PFSK-1 (cell line): ENCODE measurements at regions not wholly inside any gene's neighbourhood (a gene's known extent, or its start where the extent isn't known, plus 50 kb on each side); places are given as distances from the start of the nearest gene placed in this dataset.

ENCODE experiments used
- FOXP2 ChIP-seq: optimal IDR thresholded peaks from 2 replicates; pipeline ENCODE3; 2011; ENCODE audit warnings: borderline replicate concordance, control low read depth, inconsistent platforms; ENCODE audit not compliant: insufficient read depth; ENCODE audit errors: extremely low read length, extremely low read depth
- POLR2AphosphoS5 ChIP-seq: IDR thresholded peaks from 2 replicates; pipeline ENCODE4 v1.6.1; 2012; ENCODE audit warnings: low read depth, mild to moderate bottlenecking, control low read depth, low read length, moderate library complexity
- REST ChIP-seq, 2 experiments: IDR thresholded peaks; 2 replicates each; pipeline versions ENCODE4 v1.6.1 to v1.8.0; 2011 to 2012; ENCODE audit warnings: low read depth in 2 of 2, low read length in 2 of 2, control low read depth in 1 of 2, inconsistent platforms in 1 of 2, mild to moderate bottlenecking in 1 of 2, moderate library complexity in 1 of 2; ENCODE audit not compliant: insufficient read depth in 1 of 2
- SIN3A ChIP-seq: IDR thresholded peaks from 2 replicates; pipeline ENCODE4 v1.6.1; 2012; ENCODE audit warnings: mild to moderate bottlenecking, low read length, moderate library complexity, borderline replicate concordance; ENCODE audit not compliant: insufficient read depth
- TAF1 ChIP-seq: IDR thresholded peaks from 2 replicates; pipeline ENCODE4 v1.6.1; 2012; ENCODE audit warnings: low read length, control low read depth, borderline replicate concordance; ENCODE audit not compliant: insufficient read depth

GRCh38 chr9:91156451-91157234 lies 205.1 kb downstream of the AUH start:
- TF ChIP-seq POLR2AphosphoS5 (no peak), FOXP2 (no peak), SIN3A (no peak), REST (IDR thresholded peaks at IDR 0.05; ENCODE audit: insufficient read depth in 1 of 2, low read depth in 2 of 2, low read length in 2 of 2) (no peak), TAF1 (no peak)

- TF ChIP-seq SIN3A (no peak), POLR2AphosphoS5 (no peak), REST (IDR thresholded peaks at IDR 0.05; ENCODE audit: insufficient read depth in 1 of 2, low read depth in 2 of 2, low read length in 2 of 2) (no peak), TAF1 (no peak), FOXP2 (no peak)
Observed at GRCh38 chr9:91157883-91158282, 203.8 kb downstream of the AUH start.

- TF ChIP-seq FOXP2 (no peak), POLR2AphosphoS5 (no peak), SIN3A (no peak), TAF1 (no peak), REST (IDR thresholded peaks at IDR 0.05; ENCODE audit: insufficient read depth in 1 of 2, low read depth in 2 of 2, low read length in 2 of 2) (no peak)
Observed at GRCh38 chr9:91158286-91158685, 203.4 kb downstream of the AUH start.

- TF ChIP-seq FOXP2 (no peak), TAF1 (no peak), REST (IDR thresholded peaks at IDR 0.05; ENCODE audit: insufficient read depth in 1 of 2, low read depth in 2 of 2, low read length in 2 of 2) (no peak), POLR2AphosphoS5 (no peak), SIN3A (no peak)
Observed at GRCh38 chr9:91158946-91159345, 202.8 kb downstream of the AUH start.

GRCh38 chr9:91159664-91160121 lies 202.0 kb downstream of the AUH start:
- no peak for TF ChIP-seq REST (IDR thresholded peaks at IDR 0.05; ENCODE audit: insufficient read depth in 1 of 2, low read depth in 2 of 2, low read length in 2 of 2)
- no peak for TF ChIP-seq FOXP2
- no peak for TF ChIP-seq SIN3A
- TF ChIP-seq TAF1 = no peak
- TF ChIP-seq POLR2AphosphoS5 = no peak
